ENCODE measurements at regions not wholly inside any gene's neighbourhood (a gene's known extent, or its start where the extent isn't known, plus 50 kb on each side); places are given as distances from the start of the nearest gene placed in this dataset.

- TF ChIP-seq, protein P1, sequence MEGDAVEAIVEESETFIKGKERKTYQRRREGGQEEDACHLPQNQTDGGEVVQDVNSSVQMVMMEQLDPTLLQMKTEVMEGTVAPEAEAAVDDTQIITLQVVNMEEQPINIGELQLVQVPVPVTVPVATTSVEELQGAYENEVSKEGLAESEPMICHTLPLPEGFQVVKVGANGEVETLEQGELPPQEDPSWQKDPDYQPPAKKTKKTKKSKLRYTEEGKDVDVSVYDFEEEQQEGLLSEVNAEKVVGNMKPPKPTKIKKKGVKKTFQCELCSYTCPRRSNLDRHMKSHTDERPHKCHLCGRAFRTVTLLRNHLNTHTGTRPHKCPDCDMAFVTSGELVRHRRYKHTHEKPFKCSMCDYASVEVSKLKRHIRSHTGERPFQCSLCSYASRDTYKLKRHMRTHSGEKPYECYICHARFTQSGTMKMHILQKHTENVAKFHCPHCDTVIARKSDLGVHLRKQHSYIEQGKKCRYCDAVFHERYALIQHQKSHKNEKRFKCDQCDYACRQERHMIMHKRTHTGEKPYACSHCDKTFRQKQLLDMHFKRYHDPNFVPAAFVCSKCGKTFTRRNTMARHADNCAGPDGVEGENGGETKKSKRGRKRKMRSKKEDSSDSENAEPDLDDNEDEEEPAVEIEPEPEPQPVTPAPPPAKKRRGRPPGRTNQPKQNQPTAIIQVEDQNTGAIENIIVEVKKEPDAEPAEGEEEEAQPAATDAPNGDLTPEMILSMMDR (IDR thresholded peaks at IDR 0.05), result no peak
- no peak for TF ChIP-seq EZH2 (IDR thresholded peaks at IDR 0.05)
These were observed 82.3 kb downstream of the PRLHR start for GRCh38 chr10:118513174-118513573.
